AG04450 (cell line): ENCODE measurements at regions not wholly inside any gene's neighbourhood (a gene's known extent, or its start where the extent isn't known, plus 50 kb on each side); places are given as distances from the start of the nearest gene placed in this dataset.
"Not testable (repeated sequence)": the region's sequence is repeated elsewhere in the genome, so short reads cannot be mapped to it uniquely, and the experiment has no call there.

Experiments used
- CTCF ChIA-PET: fragments of 300-600, 350-600 bp; formaldehyde crosslinking; extraction: SDS; loops from one replicate; lab custom pipeline; 2022; ENCODE audit warnings: antibody characterized with exemption, inconsistent platforms; lab: Charles Lee
- POLR2A ChIA-PET: fragments of 350-600 bp; formaldehyde crosslinking; extraction: SDS; loops from one replicate; lab custom pipeline; 2021; ENCODE audit warnings: antibody characterized with exemption, inconsistent platforms; lab: Yijun Ruan, JAX
- DNase-seq: peaks from one replicate; pipeline ENCODE4 v3.0.0-alpha.2; 2011; ENCODE audit warnings: low read depth, low spot score
- H3K27ac ChIP-seq: one replicate; pipeline ENCODE4 v1.5.1; 2012; ENCODE audit warnings: low read depth, low read length, control low read depth
- H3K27me3 ChIP-seq: one replicate; pipeline ENCODE4 v1.6.0; 2012; ENCODE audit warnings: low read length; ENCODE audit not compliant: control insufficient read depth, insufficient read depth
- H3K4me3 ChIP-seq: 2 replicates; pipeline ENCODE4 v1.5.1; 2011; ENCODE audit warnings: mild to moderate bottlenecking, low read depth, low read length, control low read depth
- H3K9me3 ChIP-seq: 2 replicates; pipeline ENCODE4 v1.5.1; 2012; ENCODE audit warnings: low read length; ENCODE audit not compliant: control insufficient read depth, insufficient read depth
- TF ChIP-seq, protein P1 (sequence below): IDR thresholded peaks from 2 replicates; pipeline ENCODE4 v1.5.1; 2011; ENCODE audit warnings: low read depth, low read length, control low read depth, inconsistent platforms

DNA sequence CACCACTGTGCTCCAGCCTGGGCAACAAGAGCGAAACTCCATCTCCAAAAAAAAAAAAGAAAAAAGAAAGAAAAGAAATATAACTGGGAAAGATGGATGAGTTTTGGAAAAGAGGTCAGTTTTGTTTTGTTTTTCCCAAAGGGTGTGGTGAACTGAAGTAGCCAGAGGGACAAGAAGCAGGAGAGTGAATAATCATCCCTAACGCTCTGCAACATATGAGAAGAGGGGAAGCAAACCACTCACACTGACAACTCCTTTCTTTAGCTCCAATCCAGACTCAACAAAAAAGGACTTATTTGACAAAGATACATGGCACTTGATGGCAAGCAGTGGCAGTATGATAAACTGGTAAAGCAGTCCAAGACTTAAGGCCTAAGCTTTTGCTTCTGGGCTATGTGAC, 176.1 kb upstream of the HMHB1 start:
- TF ChIP-seq, protein P1, sequence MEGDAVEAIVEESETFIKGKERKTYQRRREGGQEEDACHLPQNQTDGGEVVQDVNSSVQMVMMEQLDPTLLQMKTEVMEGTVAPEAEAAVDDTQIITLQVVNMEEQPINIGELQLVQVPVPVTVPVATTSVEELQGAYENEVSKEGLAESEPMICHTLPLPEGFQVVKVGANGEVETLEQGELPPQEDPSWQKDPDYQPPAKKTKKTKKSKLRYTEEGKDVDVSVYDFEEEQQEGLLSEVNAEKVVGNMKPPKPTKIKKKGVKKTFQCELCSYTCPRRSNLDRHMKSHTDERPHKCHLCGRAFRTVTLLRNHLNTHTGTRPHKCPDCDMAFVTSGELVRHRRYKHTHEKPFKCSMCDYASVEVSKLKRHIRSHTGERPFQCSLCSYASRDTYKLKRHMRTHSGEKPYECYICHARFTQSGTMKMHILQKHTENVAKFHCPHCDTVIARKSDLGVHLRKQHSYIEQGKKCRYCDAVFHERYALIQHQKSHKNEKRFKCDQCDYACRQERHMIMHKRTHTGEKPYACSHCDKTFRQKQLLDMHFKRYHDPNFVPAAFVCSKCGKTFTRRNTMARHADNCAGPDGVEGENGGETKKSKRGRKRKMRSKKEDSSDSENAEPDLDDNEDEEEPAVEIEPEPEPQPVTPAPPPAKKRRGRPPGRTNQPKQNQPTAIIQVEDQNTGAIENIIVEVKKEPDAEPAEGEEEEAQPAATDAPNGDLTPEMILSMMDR = no peak
- Histone ChIP-seq H3K27ac (no peak overlapping the region), H3K9me3 (no peaks in the 10 kb centered on the region), H3K4me3 (no peak overlapping the region), H3K27me3 (no peaks in the 10 kb centered on the region)
- ChIA-PET POLR2A (interaction anchor here (0.6 kb wide), 1 partner anchor 136 kb away, joined by 3 read pairs; no protein-coding TSS in a partner anchor), CTCF (interaction anchor here (1.0 kb wide), 1 partner anchor 386 kb away, joined by 3 read pairs; no protein-coding TSS in a partner anchor)
- DNase-seq = no peak

DNA sequence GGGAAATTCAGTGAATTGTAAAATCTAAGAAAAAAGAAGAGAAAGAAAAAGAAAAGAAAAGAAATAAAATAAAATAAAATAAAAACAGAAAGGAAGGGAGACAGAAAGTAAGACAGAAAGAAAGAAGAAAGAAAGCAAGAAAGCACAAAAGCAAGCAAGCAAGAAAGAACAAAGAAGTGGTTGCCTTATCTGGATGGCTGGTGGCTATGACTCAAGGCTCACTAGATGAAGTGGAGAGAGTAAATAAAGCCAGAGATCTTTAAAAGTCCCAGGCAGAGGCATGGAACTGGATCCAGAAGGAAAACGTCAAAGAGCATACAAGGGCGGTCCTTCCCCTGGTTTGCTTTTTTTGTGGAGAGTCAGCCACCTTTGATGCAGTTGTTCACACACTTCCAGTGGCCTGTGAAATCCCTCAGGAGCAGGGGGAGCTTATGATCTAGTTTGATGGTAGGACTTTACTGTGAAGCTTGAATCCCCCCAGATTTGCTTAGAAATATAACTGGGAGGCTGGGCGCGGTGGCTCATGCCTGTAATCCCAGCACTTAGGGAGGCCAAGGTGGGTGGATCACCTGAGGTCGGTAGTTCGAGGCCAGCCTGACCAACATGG, 176.7 kb upstream of the HMHB1 start:
- Histone ChIP-seq H3K9me3 (no peaks in the 10 kb centered on the region), H3K4me3 (no peak overlapping the region), H3K27me3 (no peaks in the 10 kb centered on the region), H3K27ac (no peak overlapping the region)
- no peak for DNase-seq
- POLR2A ChIA-PET = interaction anchor here (0.6 kb wide), 1 partner anchor 136 kb away, joined by 3 read pairs; no protein-coding TSS in a partner anchor
- TF ChIP-seq, protein P1 = no peak
- CTCF ChIA-PET = interaction anchor here (1.0 kb wide), 1 partner anchor 387 kb away, joined by 3 read pairs; no protein-coding TSS in a partner anchor

DNA sequence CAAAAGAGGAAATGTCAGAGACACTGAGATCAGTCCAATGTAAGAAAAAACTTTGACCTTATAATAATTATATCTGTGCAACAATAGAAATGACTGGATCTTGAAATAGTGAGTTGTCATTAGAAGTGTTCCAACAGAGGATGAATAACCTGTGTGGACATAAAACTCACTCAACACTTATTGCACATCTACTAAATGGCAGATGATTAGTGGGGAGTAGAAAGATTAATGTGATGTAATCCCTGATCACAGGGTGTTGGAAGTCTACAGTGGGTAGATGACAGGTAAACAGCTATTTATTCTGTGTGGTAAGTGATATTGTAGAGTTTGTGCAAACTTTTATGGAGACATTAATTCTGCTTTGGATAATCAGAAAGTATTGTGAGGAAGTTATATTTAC, 177.3 kb upstream of the HMHB1 start:
- POLR2A ChIA-PET = no interaction called here
- CTCF ChIA-PET = interaction anchor here (1.0 kb wide), 1 partner anchor 387 kb away, joined by 3 read pairs; no protein-coding TSS in a partner anchor
- no peak overlapping the region for H3K4me3 ChIP-seq
- no peak for DNase-seq
- no peaks in the 10 kb centered on the region for H3K9me3 ChIP-seq
- TF ChIP-seq, protein P1 = no peak
- H3K27me3 ChIP-seq = no peaks in the 10 kb centered on the region
- H3K27ac ChIP-seq = no peak overlapping the region

DNA sequence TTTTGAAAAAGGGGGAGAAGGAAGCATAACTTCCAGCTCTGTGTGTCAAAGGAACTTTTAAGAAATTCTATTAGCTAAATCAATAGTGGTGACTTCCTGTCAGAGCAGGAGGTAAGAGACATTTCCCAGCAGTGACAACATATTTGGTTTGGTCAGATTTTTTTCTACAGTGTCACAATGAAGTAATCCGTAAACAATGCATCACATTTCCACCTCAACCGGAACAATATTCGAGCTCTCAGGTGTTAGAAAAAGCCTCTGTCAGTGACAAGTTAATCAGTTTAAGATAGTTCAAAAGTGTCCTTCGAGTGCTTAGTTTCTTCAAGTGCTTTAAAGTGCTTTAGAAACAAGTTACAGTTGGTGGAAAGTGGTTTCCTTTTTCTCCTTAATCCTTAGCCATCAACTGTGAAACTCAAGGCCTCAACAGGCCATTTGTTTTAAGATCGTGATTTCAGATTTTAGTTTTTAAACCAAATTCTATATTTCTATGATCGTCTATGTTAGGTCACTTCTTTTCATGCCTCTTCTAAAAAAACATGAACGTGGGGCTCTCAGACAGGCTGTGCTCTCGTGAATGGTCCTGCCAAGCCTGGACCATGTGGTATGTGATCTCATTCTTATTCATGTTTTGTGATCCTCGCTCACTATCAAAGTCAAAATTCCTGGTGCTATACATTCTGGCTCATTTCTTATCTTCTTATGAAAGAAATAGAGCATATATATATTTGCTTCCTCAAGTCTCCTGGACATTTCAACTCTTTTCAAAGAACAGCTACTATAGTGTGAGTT, 181.9 kb upstream of the HMHB1 start:
- Histone ChIP-seq H3K27ac (no peak overlapping the region), H3K9me3 (no peaks in the 10 kb centered on the region), H3K27me3 (no peaks in the 10 kb centered on the region), H3K4me3 (no peak overlapping the region)
- TF ChIP-seq, protein P1 = no peak
- ChIA-PET CTCF (no interaction called here), POLR2A (interaction anchor here (0.5 kb wide), 1 partner anchor 404 kb away, joined by 4 read pairs; no protein-coding TSS in a partner anchor)
- DNase-seq = no peak

DNA sequence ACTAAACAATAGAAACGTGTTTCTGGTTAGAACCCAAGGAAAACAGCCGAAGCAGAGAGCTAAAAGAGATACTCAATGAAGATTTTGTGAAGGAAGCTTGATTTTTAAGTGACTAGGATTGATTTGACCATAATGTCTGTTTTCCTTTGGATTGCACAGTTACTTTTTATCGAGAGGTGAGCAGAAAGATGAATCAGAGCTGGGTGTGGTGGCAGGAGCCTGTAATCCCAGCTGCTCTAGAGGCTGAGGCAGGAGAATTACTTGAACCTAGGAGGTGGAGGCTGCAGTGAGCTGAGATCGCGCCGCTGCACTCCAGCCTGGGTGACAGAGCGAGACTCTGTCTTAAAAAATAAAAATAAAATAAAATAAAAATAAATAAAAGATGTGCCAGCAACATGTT, 186.9 kb upstream of the HMHB1 start:
- CTCF ChIA-PET, H3K9me3 ChIP-seq, H3K4me3 ChIP-seq, H3K27me3 ChIP-seq, H3K27ac ChIP-seq, DNase-seq: not testable (repeated sequence)
- POLR2A ChIA-PET = interaction anchor here (0.7 kb wide), 1 partner anchor 277 kb away, joined by 3 read pairs; no protein-coding TSS in a partner anchor
